Activated CD8-positive, alpha-beta T cell treated with anti-CD3 and anti-CD28 coated beads for 36 hours (primary cell): ENCODE measurements at regions not wholly inside any gene's neighbourhood (a gene's known extent, or its start where the extent isn't known, plus 50 kb on each side); places are given as distances from the start of the nearest gene placed in this dataset.

ENCODE experiments used
- ATAC-seq: fragments of 200-7000 bp; cut with Tn5 transposase; one replicate; pipeline ENCODE4 v1.10.0; 2021; ENCODE audit warnings: mild to moderate bottlenecking, moderate library complexity
- CTCF ChIA-PET: fragments of 350-600 bp; sonication (Branson Sonifier 250); formaldehyde crosslinking; loops from one replicate; lab custom pipeline; 2021; ENCODE audit warnings: antibody characterized with exemption; lab: Charles Lee
- POLR2A ChIA-PET: fragments of 350-600 bp; sonication (Branson Sonifier 250); formaldehyde crosslinking; loops from one replicate; lab custom pipeline; 2021; ENCODE audit warnings: antibody characterized with exemption; lab: Charles Lee
- DNase-seq: peaks from one replicate; pipeline ENCODE4 v3.0.0-alpha.2; 2020
- H3K27ac Mint-ChIP-seq: one replicate; pipeline ENCODE4 v1.8.0; 2021; ENCODE audit warnings: mild to moderate bottlenecking, mixed read lengths
- H3K27me3 Mint-ChIP-seq: one replicate; pipeline ENCODE4 v1.8.0; 2021; ENCODE audit warnings: mixed read lengths
- H3K36me3 Mint-ChIP-seq: one replicate; pipeline ENCODE4 v1.8.0; 2021; ENCODE audit warnings: low read depth, mixed read lengths
- H3K4me1 Mint-ChIP-seq: one replicate; pipeline ENCODE4 v1.8.0; 2021; ENCODE audit warnings: low read depth, mixed read lengths
- H3K4me3 Mint-ChIP-seq: one replicate; pipeline ENCODE4 v1.8.0; 2021; ENCODE audit warnings: mild to moderate bottlenecking, moderate library complexity, mixed read lengths
- H3K9me3 Mint-ChIP-seq: one replicate; pipeline ENCODE4 v1.8.0; 2021; ENCODE audit warnings: mixed read lengths
- CTCF ChIP-seq: fragments of 200-600 bp; IDR thresholded peaks from one replicate; pipeline ENCODE4 v1.8.0; 2022; ENCODE audit warnings: antibody characterized with exemption, mild to moderate bottlenecking
- intact Hi-C: fragments of 100-400 bp; cut with micrococcal nuclease; formaldehyde crosslinking; loops from one replicate; pipeline ENCODE4 v1.10.0; 2022

GRCh38 chr11:100545556-100545955 lies 141.5 kb upstream of the ARHGAP42 start:
- Mint-ChIP-seq H3K4me3 (no peak overlapping the region), H3K4me1 (no peaks in the 10 kb centered on the region), H3K36me3 (no peaks in the 10 kb centered on the region), H3K27ac (no peak overlapping the region), H3K27me3 (no peaks in the 10 kb centered on the region), H3K9me3 (no peaks in the 10 kb centered on the region)
- intact Hi-C loops, result no loop called here
- no peak for TF ChIP-seq CTCF
- CTCF ChIA-PET, result no interaction called here
- no peak for DNase-seq
- ATAC-seq, result no peak
- POLR2A ChIA-PET, result no interaction called here

GRCh38 chr11:100545970-100546369 lies 141.1 kb upstream of the ARHGAP42 start:
- TF ChIP-seq CTCF, result no peak
- Mint-ChIP-seq H3K4me3 (no peak overlapping the region), H3K36me3 (no peaks in the 10 kb centered on the region), H3K9me3 (no peaks in the 10 kb centered on the region), H3K27ac (no peak overlapping the region), H3K27me3 (no peaks in the 10 kb centered on the region), H3K4me1 (no peaks in the 10 kb centered on the region)
- intact Hi-C loops, result no loop called here
- POLR2A ChIA-PET, result no interaction called here
- DNase-seq (no peak), ATAC-seq (no peak)
- CTCF ChIA-PET, result no interaction called here

GRCh38 chr11:100546714-100547113 lies 140.4 kb upstream of the ARHGAP42 start:
- Mint-ChIP-seq H3K4me1 (no peaks in the 10 kb centered on the region), H3K36me3 (no peaks in the 10 kb centered on the region), H3K27ac (no peak overlapping the region), H3K4me3 (no peak overlapping the region), H3K27me3 (no peaks in the 10 kb centered on the region), H3K9me3 (no peaks in the 10 kb centered on the region)
- ATAC-seq (no peak), DNase-seq (no peak)
- TF ChIP-seq CTCF, result no peak
- intact Hi-C loops, result no loop called here
- CTCF ChIA-PET, result no interaction called here
- POLR2A ChIA-PET, result no interaction called here

- DNase-seq (no peak), ATAC-seq (no peak)
- Mint-ChIP-seq H3K27ac (no peak overlapping the region), H3K27me3 (no peaks in the 10 kb centered on the region), H3K36me3 (no peaks in the 10 kb centered on the region), H3K9me3 (no peaks in the 10 kb centered on the region), H3K4me3 (no peak overlapping the region), H3K4me1 (no peaks in the 10 kb centered on the region)
- no peak for TF ChIP-seq CTCF
- ChIA-PET POLR2A (no interaction called here), CTCF (no interaction called here)
- intact Hi-C loops, result no loop called here
Observed at GRCh38 chr11:100550298-100550697, 136.8 kb upstream of the ARHGAP42 start.

GRCh38 chr11:100550912-100551632 lies 136.0 kb upstream of the ARHGAP42 start:
- DNase-seq (no peak), ATAC-seq (no peak)
- Mint-ChIP-seq H3K36me3 (no peaks in the 10 kb centered on the region), H3K4me3 (no peak overlapping the region), H3K27ac (no peak overlapping the region), H3K27me3 (no peaks in the 10 kb centered on the region), H3K9me3 (no peaks in the 10 kb centered on the region), H3K4me1 (no peaks in the 10 kb centered on the region)
- intact Hi-C loops, result no loop called here
- TF ChIP-seq CTCF, result no peak
- ChIA-PET CTCF (no interaction called here), POLR2A (no interaction called here)
